ENCODE measurements at regions not wholly inside any gene's neighbourhood (a gene's known extent, or its start where the extent isn't known, plus 50 kb on each side); places are given as distances from the start of the nearest gene placed in this dataset.
A peak's percentile ranks its signal among the peaks of the same experiment; 100 is the strongest.

DNA sequence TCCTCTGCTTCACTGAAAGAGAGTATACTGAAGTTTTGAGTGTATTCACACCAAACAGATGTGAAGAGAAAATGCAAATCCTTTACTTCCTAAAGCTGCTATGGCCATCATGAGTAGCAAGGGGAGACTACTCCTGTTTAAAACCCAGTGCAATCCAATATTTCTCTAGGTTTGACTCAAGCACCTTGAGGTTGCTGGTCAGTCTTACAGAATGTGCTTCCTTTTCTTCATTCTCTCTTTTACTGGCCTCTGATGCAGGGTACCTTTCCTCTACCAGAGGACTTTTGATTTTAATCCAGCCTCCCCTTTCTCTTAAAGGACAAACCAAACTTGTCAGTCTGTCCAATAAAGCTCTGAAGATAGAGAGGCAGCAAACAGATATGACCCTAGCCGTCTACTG is 98.1 kb upstream of the TLE4 start:
- no peak for TF ChIP-seq CTCF (IDR thresholded peaks at IDR 0.05)

DNA sequence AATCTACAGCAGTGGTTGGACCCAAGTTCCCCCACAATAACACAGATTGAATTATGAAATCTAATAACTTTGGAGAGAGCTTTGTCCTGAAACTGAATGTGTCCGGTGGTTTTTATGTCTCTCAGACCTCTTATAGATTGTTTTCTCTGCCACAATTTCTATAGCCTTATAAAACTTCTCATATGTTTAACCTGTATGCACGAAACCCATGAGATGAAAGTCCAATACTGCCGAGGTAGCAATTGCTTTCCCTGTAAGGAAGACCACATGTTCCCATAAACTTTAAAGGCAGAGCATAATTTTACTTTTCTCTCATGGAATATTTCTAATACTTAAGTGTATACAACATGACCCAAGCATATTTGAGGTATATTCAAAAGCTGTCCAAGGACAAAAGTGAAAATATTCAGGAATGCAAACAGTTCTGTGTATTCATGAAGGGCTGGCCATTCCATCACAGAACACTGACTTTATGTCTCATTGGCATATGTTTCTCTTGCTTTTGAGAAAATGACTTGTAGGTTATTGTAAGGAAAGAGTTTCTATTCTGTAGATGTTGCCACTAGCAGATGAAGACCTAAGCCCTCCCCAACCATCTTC is 94.4 kb upstream of the TLE4 start:
- no peak overlapping the region for H3K4me3 ChIP-seq
- intact Hi-C loops (cut with DNase I), result no loop called here
- H3K27me3 ChIP-seq (ENCODE audit: low read depth), result no peaks in the 10 kb centered on the region
- no peaks in the 10 kb centered on the region for H3K9me3 ChIP-seq
- DNase-seq, result no peak
- no peak for ATAC-seq
- H3K27ac ChIP-seq, result no peak overlapping the region
- no peaks in the 10 kb centered on the region for H3K4me1 ChIP-seq
- no peaks in the 10 kb centered on the region for H3K36me3 ChIP-seq
- TF ChIP-seq CTCF (IDR thresholded peaks at IDR 0.05), result no peak

More for the DNA sequence above, 98.1 kb upstream of the TLE4 start:
- Histone ChIP-seq H3K27ac (no peak overlapping the region), H3K9me3 (no peaks in the 10 kb centered on the region), H3K36me3 (no peaks in the 10 kb centered on the region), H3K4me1 (no peaks in the 10 kb centered on the region), H3K4me3 (no peak overlapping the region), H3K27me3 (ENCODE audit: low read depth) (no peaks in the 10 kb centered on the region)
- intact Hi-C loops (cut with DNase I), result no loop called here
- ATAC-seq (no peak), DNase-seq (no peak)

DNA sequence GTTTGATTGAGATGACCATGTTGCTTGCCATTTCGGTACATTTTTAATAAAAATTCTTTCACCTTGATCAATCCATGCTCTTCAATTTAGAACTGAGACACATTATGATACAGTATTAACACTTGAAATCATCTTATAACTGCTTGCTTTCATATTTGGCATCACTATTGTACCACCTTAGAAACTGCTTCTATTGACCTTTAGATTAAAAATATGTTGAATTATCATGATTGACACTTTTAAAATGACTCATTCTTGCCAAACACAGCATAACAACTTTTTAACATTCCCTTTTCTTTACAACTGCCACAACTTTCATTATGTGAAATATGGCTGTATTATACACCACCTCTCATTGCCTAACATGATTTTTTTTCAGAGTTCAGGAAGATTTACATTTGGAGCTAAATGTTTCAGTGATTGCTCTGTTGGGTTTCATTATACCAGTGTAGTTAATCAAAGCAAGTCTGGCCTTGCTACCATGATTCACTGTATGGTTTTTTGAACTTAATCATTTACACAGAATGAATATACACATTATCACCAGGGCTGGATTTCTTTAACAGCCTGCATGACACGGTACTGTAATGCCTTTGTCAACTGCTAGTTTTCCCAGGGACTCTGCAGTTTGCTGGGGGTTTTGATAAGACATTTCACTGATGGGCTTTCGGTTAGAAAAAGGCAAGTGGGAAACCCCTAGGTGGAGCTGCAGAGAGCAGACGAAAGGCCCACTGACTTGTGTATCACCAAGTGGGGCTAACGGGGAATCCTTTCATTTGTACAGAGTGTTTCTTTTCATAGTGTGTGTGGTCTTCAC is 93.6 kb upstream of the TLE4 start:
- Histone ChIP-seq H3K4me1 (no peaks in the 10 kb centered on the region), H3K9me3 (no peaks in the 10 kb centered on the region), H3K36me3 (no peaks in the 10 kb centered on the region), H3K27ac (no peak overlapping the region), H3K4me3 (no peak overlapping the region), H3K27me3 (ENCODE audit: low read depth) (no peaks in the 10 kb centered on the region)
- intact Hi-C loops (cut with DNase I), result no loop called here
- ATAC-seq (no peak), DNase-seq (no peak)
- peak; percentile 22 for TF ChIP-seq CTCF (IDR thresholded peaks at IDR 0.05)

- no peak overlapping the region for H3K27ac ChIP-seq
- no peaks in the 10 kb centered on the region for H3K4me1 ChIP-seq
- no peaks in the 10 kb centered on the region for H3K9me3 ChIP-seq
- no peaks in the 10 kb centered on the region for H3K36me3 ChIP-seq
- no peaks in the 10 kb centered on the region for H3K27me3 ChIP-seq (ENCODE audit: low read depth)
- DNase-seq (no peak), ATAC-seq (peak; percentile 45 to 46)
- H3K4me3 ChIP-seq, result no peak overlapping the region
- no peak for TF ChIP-seq CTCF (IDR thresholded peaks at IDR 0.05)
- intact Hi-C loops (cut with DNase I), result no loop called here
Measured at GRCh38 chr9:79480639-79481038, 91.1 kb upstream of the TLE4 start.

GRCh38 chr9:79481846-79482477 is 89.8 kb upstream of the TLE4 start:
- Histone ChIP-seq H3K27me3 (ENCODE audit: low read depth) (no peaks in the 10 kb centered on the region), H3K36me3 (no peaks in the 10 kb centered on the region), H3K4me3 (no peak overlapping the region), H3K9me3 (no peaks in the 10 kb centered on the region), H3K4me1 (no peaks in the 10 kb centered on the region), H3K27ac (no peak overlapping the region)
- DNase-seq (no peak), ATAC-seq (no peak)
- no peak for TF ChIP-seq CTCF (IDR thresholded peaks at IDR 0.05)
- intact Hi-C loops (cut with DNase I), result no loop called here

All from lower lobe of right lung (tissue), 2 donors.